NT2/D1 (cell line): ENCODE measurements at regions not wholly inside any gene's neighbourhood (a gene's known extent, or its start where the extent isn't known, plus 50 kb on each side); places are given as distances from the start of the nearest gene placed in this dataset.

Source experiments
- SUZ12 ChIP-seq: IDR thresholded peaks from 2 replicates; pipeline ENCODE4 v1.6.1; 2011; ENCODE audit not compliant: insufficient read length, insufficient read depth; ENCODE audit errors: extremely low read depth
- YY1 ChIP-seq: IDR thresholded peaks from 2 replicates; pipeline ENCODE4 v1.6.1; 2011; ENCODE audit not compliant: insufficient read length, insufficient read depth

GRCh38 chr7:83793558-83793957 lies 144.6 kb upstream of the SEMA3E start:
- TF ChIP-seq YY1: no peak
- no peak for TF ChIP-seq SUZ12
